ENCODE measurements at regions not wholly inside any gene's neighbourhood (a gene's known extent, or its start where the extent isn't known, plus 50 kb on each side); places are given as distances from the start of the nearest gene placed in this dataset.

- DNase-seq (ENCODE audit: extremely low read depth, low read depth): no peak
- no peak for TF ChIP-seq CTCF (IDR thresholded peaks at IDR 0.05; ENCODE audit: low read depth, low read length)
Observed at GRCh38 chr5:167992868-167993267, 298.6 kb upstream of the WWC1 start.

GRCh38 chr5:167993771-167994170 lies 297.7 kb upstream of the WWC1 start:
- no peak for DNase-seq (ENCODE audit: extremely low read depth, low read depth)
- TF ChIP-seq CTCF (IDR thresholded peaks at IDR 0.05; ENCODE audit: low read depth, low read length): no peak

- no peak for DNase-seq (ENCODE audit: extremely low read depth, low read depth)
- TF ChIP-seq CTCF (IDR thresholded peaks at IDR 0.05; ENCODE audit: low read depth, low read length): no peak
Observed at GRCh38 chr5:167995844-167996425, 295.5 kb upstream of the WWC1 start.

- no peak for TF ChIP-seq CTCF (IDR thresholded peaks at IDR 0.05; ENCODE audit: low read depth, low read length)
- DNase-seq (ENCODE audit: extremely low read depth, low read depth): no peak
Observed at GRCh38 chr5:167998148-167998767, 293.2 kb upstream of the WWC1 start.

GRCh38 chr5:167999182-167999581 lies 292.3 kb upstream of the WWC1 start:
- no peak for DNase-seq (ENCODE audit: extremely low read depth, low read depth)
- no peak for TF ChIP-seq CTCF (IDR thresholded peaks at IDR 0.05; ENCODE audit: low read depth, low read length)

- DNase-seq (ENCODE audit: extremely low read depth, low read depth): no peak
- no peak for TF ChIP-seq CTCF (IDR thresholded peaks at IDR 0.05; ENCODE audit: low read depth, low read length)
Observed at GRCh38 chr5:168001318-168001717, 290.1 kb upstream of the WWC1 start.

- TF ChIP-seq CTCF (IDR thresholded peaks at IDR 0.05; ENCODE audit: low read depth, low read length): no peak
- no peak for DNase-seq (ENCODE audit: extremely low read depth, low read depth)
Observed at GRCh38 chr5:168002116-168002515, 289.3 kb upstream of the WWC1 start.
